ENCODE measurements at regions not wholly inside any gene's neighbourhood (a gene's known extent, or its start where the extent isn't known, plus 50 kb on each side); places are given as distances from the start of the nearest gene placed in this dataset.

GRCh38 chr2:204494681-204495080, 50.6 kb upstream of the PARD3B start (continued):
- no peak for TF ChIP-seq ZNF169 (tag by site-specific recombination; IDR thresholded peaks at IDR 0.05)
- no peak for TF ChIP-seq ZNF645 (tag by site-specific recombination; IDR thresholded peaks at IDR 0.05)
- no peak for TF ChIP-seq ZNF768 (tag by site-specific recombination; IDR thresholded peaks at IDR 0.05)
- TF ChIP-seq ZNF561 (tag by site-specific recombination; IDR thresholded peaks at IDR 0.05; ENCODE audit: borderline replicate concordance): no peak
- TF ChIP-seq RBAK (tag by site-specific recombination; IDR thresholded peaks at IDR 0.05): no peak

GRCh38 chr2:204495381-204495780, 49.9 kb upstream of the PARD3B start:
- Histone ChIP-seq H3K27ac (ENCODE audit: extremely low read depth, low read depth, low read length) (no peak overlapping the region), H3K4me1 (ENCODE audit: control insufficient read depth, insufficient read depth, low read length) (no peaks in the 10 kb centered on the region), H3K9me3 (ENCODE audit: control insufficient read depth, insufficient read depth, low read depth, low read length) (no peaks in the 10 kb centered on the region), H3K4me3 (ENCODE audit: low read depth, low read length) (no peak overlapping the region), H3K36me3 (ENCODE audit: control insufficient read depth in 2 of 2, insufficient read depth in 1 of 2, low read length in 2 of 2) (no peaks in the 10 kb centered on the region)
- TF ChIP-seq ZBTB17 (tag by site-specific recombination; IDR thresholded peaks at IDR 0.05) (no peak), SP3 (tag by site-specific recombination; IDR thresholded peaks at IDR 0.05) (no peak), PATZ1 (tag by site-specific recombination; IDR thresholded peaks at IDR 0.05) (no peak), ZNF398 (tag by site-specific recombination; IDR thresholded peaks at IDR 0.05) (no peak), ZNF223 (tag by site-specific recombination; IDR thresholded peaks at IDR 0.05) (no peak), KLF8 (tag by site-specific recombination; IDR thresholded peaks at IDR 0.05) (no peak), ZBTB1 (tag by site-specific recombination; IDR thresholded peaks at IDR 0.05) (no peak), OSR2 (tag by site-specific recombination; IDR thresholded peaks at IDR 0.05) (no peak), HOXC10 (CRISPR knock-in tag; IDR thresholded peaks at IDR 0.05) (no peak), ZNF514 (tag by site-specific recombination; IDR thresholded peaks at IDR 0.05) (no peak), ZNF513 (tag by site-specific recombination; IDR thresholded peaks at IDR 0.05) (no peak), TCF7L2 (IDR thresholded peaks at IDR 0.05; ENCODE audit: borderline replicate concordance, low read depth, low read length) (no peak), ZBTB7A (tag by site-specific recombination; IDR thresholded peaks at IDR 0.05; ENCODE audit: low read depth) (no peak)
- ChIA-PET CTCF (no interaction called here), POLR2A (no interaction called here)

Data from HEK293 (cell line).